ENCODE measurements at regions not wholly inside any gene's neighbourhood (a gene's known extent, or its start where the extent isn't known, plus 50 kb on each side); places are given as distances from the start of the nearest gene placed in this dataset.

DNA sequence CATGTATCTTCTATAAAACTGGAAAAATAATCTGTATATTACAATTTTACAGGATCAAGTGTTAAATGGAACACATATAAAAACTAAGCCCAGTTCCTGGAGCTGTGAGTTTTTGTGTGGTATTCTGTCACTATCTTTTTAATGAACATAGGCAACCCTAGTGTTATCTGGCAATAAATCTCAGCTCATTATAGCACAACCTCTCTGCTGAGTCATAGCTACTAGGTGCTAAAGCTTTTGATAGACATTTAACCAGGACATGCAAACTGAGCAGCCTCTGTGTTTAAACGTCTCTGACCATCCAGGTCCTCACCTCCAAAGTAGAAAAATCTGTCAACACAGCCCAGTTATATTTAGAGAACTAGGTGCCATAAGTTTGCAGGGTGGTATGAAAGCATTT lies 91.0 kb upstream of the CARD18 start:
- DNase-seq (ENCODE audit: low spot score): no peak

DNA sequence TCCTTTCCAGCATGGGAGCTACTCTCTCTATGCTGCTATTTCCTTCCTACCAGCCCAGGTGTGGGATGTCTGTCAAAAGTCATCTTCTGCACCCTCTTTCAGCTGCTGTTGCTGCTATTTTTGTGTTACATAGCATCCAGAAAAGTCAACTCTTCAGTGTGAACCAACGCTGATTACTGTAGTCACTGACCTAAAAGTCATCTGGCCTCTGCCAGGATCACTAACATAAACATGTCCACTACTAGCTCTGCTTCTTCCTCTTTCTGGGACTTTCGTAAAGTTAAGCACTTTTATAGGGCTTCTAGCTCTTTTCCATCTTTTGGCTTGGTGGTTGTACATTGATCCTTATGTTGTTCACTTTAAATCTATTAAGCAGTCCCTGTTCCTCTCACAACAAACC lies 90.2 kb upstream of the CARD18 start:
- DNase-seq (ENCODE audit: low spot score): no peak

- peak; percentile 79 for DNase-seq (ENCODE audit: low spot score)
Observed at GRCh38 chr11:105229257-105229656, 89.7 kb upstream of the CARD18 start.

DNA sequence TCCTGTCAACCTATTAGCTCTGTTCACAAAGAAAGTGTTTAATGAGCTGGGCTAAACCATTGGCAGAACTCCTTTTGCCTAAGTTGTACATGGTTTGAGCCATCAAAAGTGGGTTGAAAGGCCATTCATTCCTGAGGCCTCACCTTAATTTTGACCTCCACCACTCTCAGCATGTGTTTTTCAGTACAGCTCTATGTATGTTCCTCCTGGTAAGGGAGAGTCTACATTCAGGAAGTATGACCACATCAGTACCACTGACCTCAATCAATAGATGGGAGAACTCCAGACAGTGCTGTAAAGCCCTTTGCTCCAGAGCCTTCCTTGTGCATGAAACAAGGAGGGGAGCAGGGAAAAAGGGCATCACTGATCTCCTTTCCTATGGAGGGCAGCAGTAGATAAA lies 87.8 kb upstream of the CARD18 start:
- DNase-seq (ENCODE audit: low spot score): no peak

DNA sequence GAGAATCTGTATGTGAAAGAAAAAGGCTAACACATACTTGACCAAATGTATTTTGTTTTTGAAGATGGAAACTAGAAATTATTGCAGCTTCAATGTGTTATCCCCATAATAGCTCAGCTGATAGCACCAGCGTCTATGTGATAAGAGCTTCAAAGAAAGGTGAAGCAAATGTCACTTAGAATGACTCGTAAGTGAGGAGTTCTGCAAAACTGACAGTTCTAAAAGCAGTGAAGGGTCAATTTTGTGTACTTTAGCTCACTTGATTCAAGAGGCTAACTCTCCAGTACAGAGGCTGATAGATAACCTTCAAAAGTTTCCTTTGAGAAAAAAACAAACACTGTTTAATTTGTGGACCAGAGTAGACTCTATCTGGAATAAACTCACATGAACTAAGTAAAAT lies 87.2 kb upstream of the CARD18 start:
- DNase-seq (ENCODE audit: low spot score): no peak

GRCh38 chr11:105226091-105226490 lies 86.5 kb upstream of the CARD18 start:
- peak; percentile 14 for DNase-seq (ENCODE audit: low spot score)

DNA sequence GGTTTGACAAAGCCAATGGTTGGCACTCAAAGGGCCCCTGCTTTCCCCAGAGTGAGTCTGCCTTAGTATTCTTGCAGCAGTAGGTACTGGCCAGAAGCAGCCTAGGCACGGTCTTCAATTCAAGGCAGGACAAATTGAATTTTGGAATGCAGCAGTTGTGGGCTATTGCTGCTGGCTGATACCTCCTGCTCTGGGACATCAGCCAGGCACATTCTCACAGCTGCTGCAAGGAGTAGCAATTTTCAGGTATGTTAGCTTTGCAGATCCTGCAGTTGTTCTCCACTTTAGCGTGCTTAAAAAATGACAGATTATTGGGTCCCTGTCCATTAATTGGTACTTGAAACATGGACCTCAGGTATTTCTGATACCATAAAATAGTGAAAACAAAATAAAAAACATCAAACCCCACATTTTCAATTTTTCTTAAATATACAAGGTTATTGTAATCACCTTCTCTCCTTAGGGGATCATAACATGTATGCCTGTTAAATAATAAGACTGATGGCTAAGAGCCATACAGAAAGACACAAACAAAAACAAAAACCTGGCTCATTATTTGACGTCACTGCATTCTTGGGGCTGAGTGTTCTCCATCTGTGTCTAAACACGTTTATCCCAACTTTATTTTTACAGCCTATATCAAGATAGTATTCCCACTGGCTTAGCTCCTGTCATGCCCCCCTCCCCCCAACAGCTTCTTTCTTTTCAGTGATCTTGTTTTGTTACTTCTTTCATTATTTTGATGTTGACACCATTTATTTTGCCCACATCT lies 85.1 kb upstream of the CARD18 start:
- DNase-seq (ENCODE audit: low spot score): no peak

DNA sequence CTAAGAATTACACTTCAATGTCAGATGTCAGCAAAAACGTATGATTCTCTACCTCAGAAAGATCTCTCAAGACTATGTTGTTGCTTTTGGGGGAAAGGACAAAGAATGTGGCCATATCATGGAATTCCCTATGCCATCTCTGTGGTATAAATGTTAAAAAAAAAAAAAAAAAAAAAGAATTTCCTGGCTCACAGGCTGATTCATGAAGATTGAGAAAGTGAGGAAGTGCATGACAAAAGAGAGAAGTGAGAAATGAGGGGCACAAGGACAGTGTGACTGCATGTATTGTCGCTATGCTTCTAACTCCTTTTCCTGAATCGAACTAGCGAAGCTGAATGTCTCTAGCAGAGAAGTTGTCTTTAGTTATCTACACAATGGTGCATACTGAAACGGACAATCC lies 80.6 kb upstream of the CARD18 start:
- DNase-seq (ENCODE audit: low spot score): no peak

DNA sequence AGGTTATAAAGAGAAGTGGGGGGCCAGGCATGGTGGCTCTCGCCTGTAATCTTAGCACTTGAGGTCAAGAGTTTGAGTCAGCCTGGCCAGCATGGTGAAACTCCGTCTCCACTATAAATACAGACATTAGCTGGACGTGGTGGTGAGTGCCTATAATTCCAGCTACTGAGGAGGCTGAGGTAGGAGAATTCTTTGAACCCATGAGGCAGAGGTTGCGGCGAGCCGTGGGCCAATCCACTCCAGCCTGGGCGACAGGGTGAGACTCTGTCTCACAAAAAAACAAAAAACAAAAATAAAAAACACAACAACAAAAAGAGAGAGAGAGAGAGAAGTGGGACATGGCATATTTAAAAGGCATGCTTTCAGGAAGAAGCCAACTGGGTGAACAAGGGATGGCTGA lies 80.1 kb upstream of the CARD18 start:
- no peak for DNase-seq (ENCODE audit: low spot score)

- no peak for DNase-seq (ENCODE audit: low spot score)
Observed at GRCh38 chr11:105219269-105219668, 79.7 kb upstream of the CARD18 start.

DNA sequence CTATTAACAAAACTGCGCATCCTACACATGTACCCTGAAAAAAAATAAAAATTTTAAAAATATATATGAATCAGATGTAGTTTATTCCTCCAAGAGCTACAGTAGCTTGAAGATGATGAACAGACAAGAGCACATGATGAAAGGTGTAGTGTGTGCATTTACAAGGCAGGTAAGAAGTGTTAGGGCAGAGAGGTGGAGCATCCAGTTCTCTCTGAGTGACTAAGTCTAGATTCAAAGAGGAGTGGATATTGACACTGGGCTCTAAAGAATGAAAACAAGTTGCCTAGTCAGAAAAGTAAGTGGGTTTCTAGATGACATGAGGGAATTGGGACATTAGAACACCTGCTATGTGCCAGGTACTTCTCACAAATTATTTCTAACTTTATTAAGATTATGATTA lies 76.0 kb upstream of the CARD18 start:
- DNase-seq (ENCODE audit: low spot score): no peak

DNA sequence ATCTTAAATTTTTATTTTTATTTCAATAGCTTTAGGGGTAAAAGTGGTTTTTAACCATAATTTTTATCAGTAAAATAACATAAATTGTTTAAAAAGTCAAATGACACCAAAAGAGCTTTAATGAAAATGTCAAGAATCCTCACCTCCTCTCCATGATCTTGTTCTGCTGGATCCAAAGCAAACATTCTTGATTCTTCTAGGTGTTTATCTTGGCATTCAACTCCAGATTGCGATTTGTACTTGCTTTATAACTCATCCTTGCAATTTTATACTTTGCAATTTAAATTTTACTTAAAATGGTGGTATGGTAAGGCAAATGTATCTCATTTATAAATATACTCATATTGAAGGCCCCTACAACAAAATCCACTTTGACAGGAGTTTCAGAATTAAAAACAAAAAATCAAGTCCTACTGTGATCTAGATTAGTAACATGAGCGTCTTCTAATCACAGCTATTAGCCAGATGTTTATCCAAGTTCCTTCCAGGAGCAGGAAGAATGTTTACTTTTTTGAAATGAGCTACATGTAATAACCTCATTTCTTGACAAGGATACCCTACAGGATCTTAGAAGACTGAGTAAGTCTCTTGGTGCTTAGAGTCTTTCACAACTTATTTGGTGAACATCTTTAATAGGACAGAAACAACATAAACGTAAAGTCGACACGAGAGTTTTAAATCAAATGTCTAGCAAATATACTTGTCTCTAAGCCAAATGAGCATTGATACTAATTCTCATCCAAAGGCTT lies 72.4 kb upstream of the CARD18 start:
- no peak for DNase-seq (ENCODE audit: low spot score)

GRCh38 chr11:105208019-105208418 lies 68.5 kb upstream of the CARD18 start:
- no peak for DNase-seq (ENCODE audit: low spot score)

GRCh38 chr11:105206633-105207032 lies 67.1 kb upstream of the CARD18 start:
- no peak for DNase-seq (ENCODE audit: low spot score)

GRCh38 chr11:105204636-105205035 lies 65.1 kb upstream of the CARD18 start:
- DNase-seq (ENCODE audit: low spot score): no peak

GRCh38 chr11:105203569-105204240 lies 64.1 kb upstream of the CARD18 start:
- no peak for DNase-seq (ENCODE audit: low spot score)

DNA sequence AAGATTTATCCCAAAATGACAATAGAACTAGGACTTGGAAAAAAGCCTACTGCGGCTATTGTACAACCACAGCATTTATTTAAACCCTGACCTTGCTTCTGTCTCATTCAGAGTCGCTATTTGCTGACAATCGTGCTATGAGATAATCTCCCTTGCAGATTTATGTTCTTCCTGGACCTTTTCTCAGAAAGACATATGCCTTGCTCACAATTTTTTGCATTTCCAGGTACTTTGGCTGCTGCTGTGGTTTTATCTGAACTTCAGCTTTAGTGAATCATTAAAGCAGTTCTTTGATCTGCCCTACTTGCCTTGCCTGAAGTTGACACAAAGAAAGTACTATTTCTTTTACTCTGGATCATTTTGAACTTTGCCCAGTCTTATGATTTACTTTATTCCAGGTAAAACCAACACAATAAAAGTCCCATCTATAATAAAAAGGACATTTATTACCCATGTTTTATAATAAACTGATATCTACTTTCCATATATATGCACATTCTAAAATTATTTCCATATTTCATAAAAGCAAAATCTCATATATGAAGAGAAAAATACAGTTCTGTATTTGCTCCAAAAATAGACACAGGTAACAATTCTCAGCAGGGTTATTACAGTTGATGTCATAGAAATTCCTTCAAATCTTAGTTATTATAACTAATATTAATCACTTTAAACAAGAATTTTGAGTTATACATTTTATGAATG lies 63.4 kb upstream of the CARD18 start:
- DNase-seq (ENCODE audit: low spot score): no peak

DNA sequence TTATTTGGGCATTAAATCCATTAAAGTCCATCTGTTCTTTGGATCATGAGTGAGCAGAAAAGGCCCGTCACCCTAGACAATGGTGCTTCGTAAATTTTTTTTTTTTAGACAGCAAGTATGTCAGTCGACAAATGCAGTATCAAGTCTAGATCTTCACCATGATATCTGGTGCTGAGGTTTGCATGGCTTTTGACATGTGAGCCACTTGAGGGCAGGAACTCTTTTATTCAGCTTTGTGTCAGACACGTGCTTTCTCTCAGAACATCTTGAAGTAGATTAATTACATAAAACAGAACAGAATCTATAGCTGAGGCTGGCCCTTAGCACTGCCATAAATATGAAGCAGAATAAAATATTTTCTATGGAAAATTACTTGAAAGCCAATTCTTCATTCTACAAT lies 62.9 kb upstream of the CARD18 start:
- DNase-seq (ENCODE audit: low spot score): no peak

DNA sequence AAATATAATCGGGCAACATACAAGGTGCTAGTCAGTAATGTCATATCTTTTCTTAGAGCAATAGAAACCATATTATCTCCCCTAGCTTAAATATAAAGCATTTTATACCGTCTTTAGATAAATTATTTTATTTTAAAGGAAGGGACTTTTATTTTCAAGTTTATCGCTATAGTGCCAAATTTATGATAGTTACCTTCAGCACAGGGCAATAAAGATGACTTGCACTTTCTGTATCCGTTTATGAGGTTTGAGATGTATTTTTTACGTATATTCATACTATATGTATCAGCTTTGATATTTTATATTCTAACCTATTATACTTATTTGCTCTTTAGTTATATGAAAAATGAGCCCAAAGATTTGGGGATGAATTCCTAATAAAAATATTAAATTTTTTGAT lies 61.6 kb upstream of the CARD18 start:
- DNase-seq (ENCODE audit: low spot score): no peak

DNA sequence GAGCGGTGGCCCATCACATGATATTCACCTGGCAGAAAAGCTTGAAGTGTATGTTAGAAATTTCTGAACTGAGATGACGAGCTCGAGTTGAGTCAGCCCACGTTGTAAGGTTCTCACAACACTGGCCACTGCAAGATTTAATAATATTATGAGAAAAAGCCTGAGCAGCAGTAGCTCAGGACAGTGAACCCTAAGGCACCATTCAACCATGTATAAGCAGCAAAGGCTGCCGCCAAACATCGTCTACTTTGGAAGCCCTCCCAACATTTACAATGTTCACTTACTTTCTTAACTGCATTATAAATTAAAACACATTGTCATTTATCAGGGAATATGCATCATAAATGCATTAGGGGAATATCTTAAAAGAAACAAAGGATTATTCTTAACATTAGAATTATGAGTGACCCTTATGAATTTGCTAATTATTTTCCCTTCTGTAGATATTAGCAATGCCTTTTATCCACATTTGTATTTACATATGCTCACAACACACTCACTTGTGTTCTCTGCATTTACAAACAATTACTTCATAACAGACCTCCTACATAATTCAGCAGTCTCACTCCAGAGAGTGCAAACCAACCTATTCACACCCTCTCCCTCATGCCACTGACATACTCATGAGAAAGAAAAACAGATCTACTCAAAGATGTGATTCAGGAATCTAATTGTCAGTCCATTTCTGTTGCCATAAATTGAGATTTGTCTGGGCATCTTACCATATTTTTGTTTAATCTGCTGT lies 57.7 kb upstream of the CARD18 start:
- no peak for DNase-seq (ENCODE audit: low spot score)

- no peak for DNase-seq (ENCODE audit: low spot score)
Observed at GRCh38 chr11:105193260-105193659, 53.7 kb upstream of the CARD18 start.

DNA sequence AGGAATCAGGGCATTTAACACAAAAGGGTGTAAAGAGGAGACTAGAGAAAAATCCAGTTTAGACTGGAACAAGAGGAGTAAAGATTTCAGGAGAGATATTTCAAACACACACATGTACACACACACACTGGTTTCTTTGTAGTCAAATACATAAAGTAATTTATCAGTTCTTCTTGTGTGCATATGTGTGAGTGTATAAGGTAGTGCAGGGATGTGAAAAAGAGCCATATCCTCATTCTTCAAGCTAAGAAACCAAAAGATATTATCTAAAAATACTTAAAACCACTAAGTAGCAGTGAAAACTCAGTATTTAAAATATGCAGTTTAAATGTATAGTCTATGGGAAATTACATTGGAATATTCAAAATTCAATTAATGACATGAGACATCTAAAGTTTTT lies 52.5 kb upstream of the CARD18 start:
- no peak for DNase-seq (ENCODE audit: low spot score)
